ENCODE measurements at regions not wholly inside any gene's neighbourhood (a gene's known extent, or its start where the extent isn't known, plus 50 kb on each side); places are given as distances from the start of the nearest gene placed in this dataset.

- Histone ChIP-seq H3K4me3 (ENCODE audit: low read depth, low read length) (no peak overlapping the region), H3K27ac (ENCODE audit: low read depth, low read length) (no peak overlapping the region), H3K9me3 (ENCODE audit: control insufficient read depth, insufficient read depth, low read length) (no peaks in the 10 kb centered on the region), H3K27me3 (ENCODE audit: control insufficient read depth, insufficient read depth, low read length) (no peaks in the 10 kb centered on the region)
- POLR2A ChIA-PET: no interaction called here
- CTCF ChIA-PET: no interaction called here
- TF ChIP-seq, protein P1, sequence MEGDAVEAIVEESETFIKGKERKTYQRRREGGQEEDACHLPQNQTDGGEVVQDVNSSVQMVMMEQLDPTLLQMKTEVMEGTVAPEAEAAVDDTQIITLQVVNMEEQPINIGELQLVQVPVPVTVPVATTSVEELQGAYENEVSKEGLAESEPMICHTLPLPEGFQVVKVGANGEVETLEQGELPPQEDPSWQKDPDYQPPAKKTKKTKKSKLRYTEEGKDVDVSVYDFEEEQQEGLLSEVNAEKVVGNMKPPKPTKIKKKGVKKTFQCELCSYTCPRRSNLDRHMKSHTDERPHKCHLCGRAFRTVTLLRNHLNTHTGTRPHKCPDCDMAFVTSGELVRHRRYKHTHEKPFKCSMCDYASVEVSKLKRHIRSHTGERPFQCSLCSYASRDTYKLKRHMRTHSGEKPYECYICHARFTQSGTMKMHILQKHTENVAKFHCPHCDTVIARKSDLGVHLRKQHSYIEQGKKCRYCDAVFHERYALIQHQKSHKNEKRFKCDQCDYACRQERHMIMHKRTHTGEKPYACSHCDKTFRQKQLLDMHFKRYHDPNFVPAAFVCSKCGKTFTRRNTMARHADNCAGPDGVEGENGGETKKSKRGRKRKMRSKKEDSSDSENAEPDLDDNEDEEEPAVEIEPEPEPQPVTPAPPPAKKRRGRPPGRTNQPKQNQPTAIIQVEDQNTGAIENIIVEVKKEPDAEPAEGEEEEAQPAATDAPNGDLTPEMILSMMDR (IDR thresholded peaks at IDR 0.05; ENCODE audit: low read depth, low read length): no peak
- no peak for DNase-seq (ENCODE audit: low read depth, low spot score)
These were observed 51.8 kb upstream of the ANKRD34C start for GRCh38 chr15:79230766-79231165.

DNA sequence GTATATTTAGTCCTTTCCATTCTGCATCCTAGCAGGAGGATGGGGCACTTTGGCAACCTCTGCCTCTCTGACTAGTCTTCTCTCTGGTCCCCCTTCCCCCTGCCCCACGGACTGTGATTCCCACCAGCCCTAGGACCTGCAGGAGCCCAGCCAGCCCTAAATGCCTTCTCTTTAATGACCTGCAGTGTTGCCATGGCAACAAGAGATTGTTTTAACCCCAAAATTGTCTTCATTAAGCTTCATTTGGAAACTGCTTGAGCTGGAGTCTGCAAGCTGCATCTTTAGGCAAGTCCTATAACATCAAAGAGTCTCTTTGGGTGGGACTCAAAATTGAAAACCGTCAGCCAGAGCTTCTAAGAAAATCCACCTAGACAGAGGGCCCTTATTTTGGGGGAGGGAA is 59.7 kb upstream of the ANKRD34C start:
- no peak for DNase-seq (ENCODE audit: low read depth, low spot score)
- Histone ChIP-seq H3K27me3 (ENCODE audit: control insufficient read depth, insufficient read depth, low read length) (no peaks in the 10 kb centered on the region), H3K9me3 (ENCODE audit: control insufficient read depth, insufficient read depth, low read length) (no peaks in the 10 kb centered on the region), H3K27ac (ENCODE audit: low read depth, low read length) (no peak overlapping the region), H3K4me3 (ENCODE audit: low read depth, low read length) (no peak overlapping the region)
- ChIA-PET POLR2A (no interaction called here), CTCF (no interaction called here)
- TF ChIP-seq, protein P1 (IDR thresholded peaks at IDR 0.05; ENCODE audit: low read depth, low read length): no peak

DNA sequence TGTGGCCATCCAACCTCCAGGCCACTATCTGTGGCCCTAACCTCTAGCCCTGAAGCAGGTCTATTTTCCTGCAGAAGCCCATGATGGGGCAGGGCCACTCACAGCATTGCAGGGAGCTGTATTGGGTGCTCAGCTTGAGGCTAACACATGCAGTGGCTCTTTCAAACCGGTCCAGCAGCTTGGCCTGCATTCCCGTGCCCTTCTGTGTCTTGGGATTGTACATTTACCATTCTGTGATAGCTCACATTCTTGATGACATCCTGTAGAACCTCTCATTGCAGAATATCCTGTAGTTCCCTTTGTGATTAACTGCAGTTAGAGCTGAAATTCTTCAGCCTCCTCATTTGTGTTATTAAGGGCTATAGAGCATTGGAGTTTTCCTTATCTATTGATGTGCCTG is 60.8 kb upstream of the ANKRD34C start:
- DNase-seq (ENCODE audit: low read depth, low spot score): no peak
- POLR2A ChIA-PET: no interaction called here
- TF ChIP-seq, protein P1 (IDR thresholded peaks at IDR 0.05; ENCODE audit: low read depth, low read length): no peak
- H3K9me3 ChIP-seq (ENCODE audit: control insufficient read depth, insufficient read depth, low read length): no peaks in the 10 kb centered on the region
- no peak overlapping the region for H3K4me3 ChIP-seq (ENCODE audit: low read depth, low read length)
- CTCF ChIA-PET: no interaction called here
- H3K27me3 ChIP-seq (ENCODE audit: control insufficient read depth, insufficient read depth, low read length): no peaks in the 10 kb centered on the region
- no peak overlapping the region for H3K27ac ChIP-seq (ENCODE audit: low read depth, low read length)

DNA sequence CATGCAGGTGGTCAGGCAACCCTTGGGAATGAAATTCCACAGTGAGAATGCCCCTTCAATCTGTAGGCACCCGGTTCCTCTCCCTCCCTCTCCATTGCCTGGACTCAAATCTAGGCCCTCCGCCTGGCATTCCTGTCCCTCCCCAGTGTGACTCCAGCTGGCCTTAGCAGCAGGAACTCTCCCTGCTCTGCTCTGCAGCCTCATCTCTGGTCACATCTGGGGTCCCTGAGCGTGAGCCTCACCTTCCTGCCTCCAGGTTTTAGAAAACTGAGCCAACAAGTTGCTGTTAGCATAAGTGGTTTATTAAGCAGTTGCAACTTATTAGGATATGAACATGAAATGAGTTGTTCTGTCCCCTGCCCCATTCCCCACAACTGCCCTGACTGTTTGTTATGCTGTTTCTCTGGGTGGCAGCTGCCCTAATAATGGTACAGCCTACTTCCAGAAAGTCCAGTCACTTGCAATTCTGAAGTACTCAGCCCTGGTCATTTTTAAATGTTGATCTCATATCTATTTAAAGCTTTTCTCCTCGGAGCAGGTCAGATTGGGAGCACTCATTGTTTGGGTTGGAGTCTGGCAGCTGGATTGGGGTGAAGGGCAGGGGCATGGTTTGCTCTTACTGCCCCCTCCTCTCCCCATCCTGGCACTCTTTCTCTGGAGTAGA is 63.0 kb upstream of the ANKRD34C start:
- DNase-seq (ENCODE audit: low read depth, low spot score): no peak
- no peak overlapping the region for H3K4me3 ChIP-seq (ENCODE audit: low read depth, low read length)
- H3K27ac ChIP-seq (ENCODE audit: low read depth, low read length): no peak overlapping the region
- no peaks in the 10 kb centered on the region for H3K27me3 ChIP-seq (ENCODE audit: control insufficient read depth, insufficient read depth, low read length)
- TF ChIP-seq, protein P1 (IDR thresholded peaks at IDR 0.05; ENCODE audit: low read depth, low read length): no peak
- ChIA-PET POLR2A (no interaction called here), CTCF (interaction anchor here (1.2 kb wide), 1 partner anchor 35 kb away, joined by 3 read pairs; no protein-coding TSS in a partner anchor)
- H3K9me3 ChIP-seq (ENCODE audit: control insufficient read depth, insufficient read depth, low read length): no peaks in the 10 kb centered on the region

DNA sequence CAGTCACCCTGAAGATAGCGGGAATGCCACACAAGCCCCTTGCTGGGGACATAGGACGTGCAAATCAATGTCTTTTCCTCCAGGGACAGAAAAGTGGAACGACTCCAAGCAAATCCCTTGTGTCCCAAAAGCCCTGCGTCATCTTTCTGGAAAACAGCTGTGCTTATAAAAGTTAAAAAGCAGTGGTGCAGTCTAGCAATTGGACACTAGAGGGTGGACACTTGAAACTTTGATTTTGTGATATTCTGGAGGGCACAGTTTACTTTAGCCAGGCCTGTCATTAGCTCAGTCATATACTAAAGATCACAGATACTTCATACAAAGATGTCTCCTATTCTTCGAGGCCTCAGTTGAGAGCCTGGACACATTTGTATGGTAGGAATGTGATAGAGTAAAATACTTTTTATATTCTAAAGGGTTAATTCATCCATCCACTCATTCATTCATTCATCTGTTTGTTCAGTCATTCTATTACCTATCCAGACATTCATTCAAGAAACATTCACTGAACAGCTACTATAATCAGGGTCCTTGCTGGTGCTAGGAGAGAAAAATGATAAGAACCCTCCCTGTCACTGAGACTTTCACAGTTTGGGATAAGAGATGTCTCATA is 63.8 kb upstream of the ANKRD34C start:
- TF ChIP-seq, protein P1 (IDR thresholded peaks at IDR 0.05; ENCODE audit: low read depth, low read length): peak; percentile 58
- ChIA-PET POLR2A (no interaction called here), CTCF (interaction anchor here (1.0 to 1.2 kb wide), 3 partner anchors 13 to 34 kb away, joined by 3 to 5 read pairs (median 3); no protein-coding TSS in a partner anchor)
- no peaks in the 10 kb centered on the region for H3K27me3 ChIP-seq (ENCODE audit: control insufficient read depth, insufficient read depth, low read length)
- H3K27ac ChIP-seq (ENCODE audit: low read depth, low read length): no peak overlapping the region
- H3K9me3 ChIP-seq (ENCODE audit: control insufficient read depth, insufficient read depth, low read length): no peaks in the 10 kb centered on the region
- DNase-seq (ENCODE audit: low read depth, low spot score): no peak
- no peak overlapping the region for H3K4me3 ChIP-seq (ENCODE audit: low read depth, low read length)

Measured in AG04450 (cell line).